ENCODE measurements at regions not wholly inside any gene's neighbourhood (a gene's known extent, or its start where the extent isn't known, plus 50 kb on each side); places are given as distances from the start of the nearest gene placed in this dataset.

- Histone ChIP-seq H2AFZ (ENCODE audit: low read length) (no peak overlapping the region), H4K20me1 (ENCODE audit: insufficient read depth, low read length) (no peaks in the 10 kb centered on the region), H3K4me3 (ENCODE audit: low read length) (no peak overlapping the region), H3K4me1 (ENCODE audit: low read length) (no peaks in the 10 kb centered on the region), H3K9me2 (replicated peaks; ENCODE audit: insufficient read depth, low read length) (no peaks in the 10 kb centered on the region), H3K9ac (ENCODE audit: low read length) (no peak overlapping the region), H3K9me3 (replicated peaks; ENCODE audit: insufficient read depth, low read length) (no peaks in the 10 kb centered on the region), H3K79me2 (ENCODE audit: low read length) (no peaks in the 10 kb centered on the region), H3F3A (ENCODE audit: insufficient read depth, low read length) (no peaks in the 10 kb centered on the region), H3K27me3 (replicated peaks; ENCODE audit: insufficient read depth, low read length) (no peaks in the 10 kb centered on the region), H3K36me3 (replicated peaks; ENCODE audit: insufficient read depth, low read length) (no peaks in the 10 kb centered on the region), H3K27ac (ENCODE audit: low read length) (no peak overlapping the region), H3K4me2 (ENCODE audit: low read depth, low read length) (no peak overlapping the region)
- no peak for DNase-seq
- TF ChIP-seq EZH2 (optimal IDR thresholded peaks at IDR 0.05; ENCODE audit: low read depth, low read length) (no peak), EZH2phosphoT487 (IDR thresholded peaks at IDR 0.05; ENCODE audit: low read length) (no peak), CTCF (IDR thresholded peaks at IDR 0.05; ENCODE audit: low read length) (no peak)
Measured at GRCh38 chr12:81017792-81018191, 60.1 kb upstream of the ACSS3 start.

- no peak overlapping the region for H2AFZ ChIP-seq (ENCODE audit: low read length)
- DNase-seq: no peak
Measured at GRCh38 chr12:81015510-81015909, 62.4 kb upstream of the ACSS3 start.

GRCh38 chr12:81010641-81011040, 67.2 kb upstream of the ACSS3 start:
- Histone ChIP-seq H3F3A (ENCODE audit: insufficient read depth, low read length) (no peaks in the 10 kb centered on the region), H2AFZ (ENCODE audit: low read length) (no peak overlapping the region), H3K36me3 (replicated peaks; ENCODE audit: insufficient read depth, low read length) (no peaks in the 10 kb centered on the region), H3K27me3 (replicated peaks; ENCODE audit: insufficient read depth, low read length) (no peaks in the 10 kb centered on the region), H3K9me3 (replicated peaks; ENCODE audit: insufficient read depth, low read length) (no peaks in the 10 kb centered on the region), H3K4me3 (ENCODE audit: low read length) (no peak overlapping the region), H3K4me1 (ENCODE audit: low read length) (no peaks in the 10 kb centered on the region), H3K79me2 (ENCODE audit: low read length) (no peaks in the 10 kb centered on the region), H3K27ac (ENCODE audit: low read length) (no peak overlapping the region), H4K20me1 (ENCODE audit: insufficient read depth, low read length) (no peaks in the 10 kb centered on the region), H3K4me2 (ENCODE audit: low read depth, low read length) (no peak overlapping the region), H3K9me2 (replicated peaks; ENCODE audit: insufficient read depth, low read length) (no peaks in the 10 kb centered on the region), H3K9ac (ENCODE audit: low read length) (no peak overlapping the region)
- DNase-seq: no peak
- TF ChIP-seq EZH2phosphoT487 (IDR thresholded peaks at IDR 0.05; ENCODE audit: low read length) (no peak), CTCF (IDR thresholded peaks at IDR 0.05; ENCODE audit: low read length) (no peak), EZH2 (optimal IDR thresholded peaks at IDR 0.05; ENCODE audit: low read depth, low read length) (no peak)

More at GRCh38 chr12:81015510-81015909, 62.4 kb upstream of the ACSS3 start:
- Histone ChIP-seq H3F3A (ENCODE audit: insufficient read depth, low read length) (no peaks in the 10 kb centered on the region), H3K4me3 (ENCODE audit: low read length) (no peak overlapping the region), H3K4me1 (ENCODE audit: low read length) (no peaks in the 10 kb centered on the region), H3K4me2 (ENCODE audit: low read depth, low read length) (no peak overlapping the region), H3K9me2 (replicated peaks; ENCODE audit: insufficient read depth, low read length) (no peaks in the 10 kb centered on the region), H3K27ac (ENCODE audit: low read length) (no peak overlapping the region), H4K20me1 (ENCODE audit: insufficient read depth, low read length) (no peaks in the 10 kb centered on the region), H3K27me3 (replicated peaks; ENCODE audit: insufficient read depth, low read length) (no peaks in the 10 kb centered on the region), H3K79me2 (ENCODE audit: low read length) (no peaks in the 10 kb centered on the region), H3K9ac (ENCODE audit: low read length) (no peak overlapping the region), H3K36me3 (replicated peaks; ENCODE audit: insufficient read depth, low read length) (no peaks in the 10 kb centered on the region), H3K9me3 (replicated peaks; ENCODE audit: insufficient read depth, low read length) (no peaks in the 10 kb centered on the region)
- TF ChIP-seq EZH2phosphoT487 (IDR thresholded peaks at IDR 0.05; ENCODE audit: low read length): no peak
- no peak for TF ChIP-seq EZH2 (optimal IDR thresholded peaks at IDR 0.05; ENCODE audit: low read depth, low read length)
- TF ChIP-seq CTCF (IDR thresholded peaks at IDR 0.05; ENCODE audit: low read length): no peak

All from MM.1S (cell line).